T47D (cell line): ENCODE measurements at regions not wholly inside any gene's neighbourhood (a gene's known extent, or its start where the extent isn't known, plus 50 kb on each side); places are given as distances from the start of the nearest gene placed in this dataset.
"Not testable (repeated sequence)": the region's sequence is repeated elsewhere in the genome, so short reads cannot be mapped to it uniquely, and the experiment has no call there.

Source experiments
- DNase-seq, 2 experiments: peaks; one replicate each; pipeline versions ENCODE4 v3.0.0 to v3.0.0-alpha.2; 2011 to 2012; ENCODE audit warnings: low read depth in 1 of 2, low spot score in 1 of 2
- JUND ChIP-seq: IDR thresholded peaks from 2 replicates; pipeline ENCODE4 v1.6.1; 2012; ENCODE audit warnings: low read depth
- in situ Hi-C: cut with HindIII; loops from 2 replicates; pipeline ENCODE4 v1.10.0; 2016; ENCODE audit warnings: low sequenced_read_pairs, low pct_unique_long_range_greater_than_20kb

GRCh38 chr10:2366264-2366931 is 629.1 kb upstream of the ADARB2 start:
- DNase-seq = no peak
- TF ChIP-seq JUND = no peak
- in situ Hi-C loops = no loop called here

GRCh38 chr10:2362331-2362730 is 625.0 kb upstream of the ADARB2 start:
- no peak for DNase-seq
- no peak for TF ChIP-seq JUND
- in situ Hi-C loops = no loop called here

GRCh38 chr10:2358586-2358985 is 621.3 kb upstream of the ADARB2 start:
- in situ Hi-C loops = no loop called here
- DNase-seq = no peak
- no peak for TF ChIP-seq JUND

- in situ Hi-C loops = no loop called here
- DNase-seq = no peak
- TF ChIP-seq JUND = no peak
These were observed 619.3 kb upstream of the ADARB2 start for GRCh38 chr10:2356670-2357069.

GRCh38 chr10:2351566-2351965 is 614.2 kb upstream of the ADARB2 start:
- in situ Hi-C loops = no loop called here
- no peak for TF ChIP-seq JUND
- peak in 1 of 2 experiments; percentile 28 for DNase-seq

GRCh38 chr10:2342206-2342605 is 604.9 kb upstream of the ADARB2 start:
- no peak for DNase-seq
- in situ Hi-C loops = no loop called here
- TF ChIP-seq JUND = no peak

GRCh38 chr10:2340831-2341647 is 603.7 kb upstream of the ADARB2 start:
- no peak for DNase-seq
- in situ Hi-C loops = no loop called here

GRCh38 chr10:2335626-2336025 is 598.3 kb upstream of the ADARB2 start:
- TF ChIP-seq JUND = no peak
- DNase-seq = no peak
- in situ Hi-C loops = no loop called here

More at GRCh38 chr10:2340831-2341647, 603.7 kb upstream of the ADARB2 start:
- no peak for TF ChIP-seq JUND

- TF ChIP-seq JUND = no peak
- in situ Hi-C loops = no loop called here
- no peak for DNase-seq
These were observed 597.2 kb upstream of the ADARB2 start for GRCh38 chr10:2334575-2334974.

- no peak for TF ChIP-seq JUND
- in situ Hi-C loops = no loop called here
- DNase-seq = no peak
These were observed 591.8 kb upstream of the ADARB2 start for GRCh38 chr10:2329082-2329481.

GRCh38 chr10:2326411-2326810 is 589.1 kb upstream of the ADARB2 start:
- no peak for DNase-seq
- no peak for TF ChIP-seq JUND
- in situ Hi-C loops = no loop called here

GRCh38 chr10:2315045-2315485 is 577.7 kb upstream of the ADARB2 start:
- in situ Hi-C loops = not testable (repeated sequence)
- peak in 1 of 2 experiments; percentile 69 for DNase-seq

- in situ Hi-C loops = no loop called here
- TF ChIP-seq JUND = no peak
- no peak for DNase-seq
These were observed 568.8 kb upstream of the ADARB2 start for GRCh38 chr10:2306081-2306480.

GRCh38 chr10:2303169-2303568 is 565.8 kb upstream of the ADARB2 start:
- no peak for TF ChIP-seq JUND
- DNase-seq = no peak
- in situ Hi-C loops = no loop called here
